K562 (cell line): ENCODE measurements at regions not wholly inside any gene's neighbourhood (a gene's known extent, or its start where the extent isn't known, plus 50 kb on each side); places are given as distances from the start of the nearest gene placed in this dataset.

Experiments
- CBFA2T3 ChIP-seq: fragments of 450-650 bp; IDR thresholded peaks from 2 replicates; pipeline ENCODE4 v1.6.1; 2017
- CREB1 ChIP-seq, 2 experiments: sonication (generic) in 1 of 2; formaldehyde crosslinking in 1 of 2; IDR thresholded peaks; 2 replicates each; pipeline versions ENCODE4 v1.6.1 to v1.8.0; 2012 to 2022; ENCODE audit warnings: inconsistent platforms in 1 of 2, mild to moderate bottlenecking in 1 of 2, missing genetic modification reagents in 1 of 2, moderate library complexity in 1 of 2
- CTCFL ChIP-seq: IDR thresholded peaks from 2 replicates; pipeline ENCODE4 v1.6.1; 2011; ENCODE audit warnings: borderline replicate concordance, low read depth, mild to moderate bottlenecking, moderate library complexity, low read length; ENCODE audit not compliant: insufficient read depth, poor library complexity, severe bottlenecking
- GATAD2A ChIP-seq: fragments of 450-650 bp; IDR thresholded peaks from 2 replicates; pipeline ENCODE4 v1.6.1; 2017
- HOMEZ ChIP-seq: fragments of 250-450 bp; sonication (Bioruptor Pico); IDR thresholded peaks from 2 replicates; pipeline ENCODE4 v1.4.0; 2020; ENCODE audit warnings: mild to moderate bottlenecking, moderate library complexity
- KDM1A ChIP-seq, 2 experiments: fragments of 450-650 bp; IDR thresholded peaks; 2 replicates each; pipeline ENCODE4 v1.6.1; 2016; ENCODE audit warnings: mild to moderate bottlenecking in 2 of 2
- PHF8 ChIP-seq: fragments of 200-600 bp; sonication (generic); IDR thresholded peaks from 2 replicates; pipeline ENCODE4 v1.6.1; 2012; ENCODE audit warnings: mixed run types, mild to moderate bottlenecking, inconsistent platforms, low read length, moderate library complexity, borderline replicate concordance
- PYGO2 ChIP-seq: fragments of 450-650 bp; IDR thresholded peaks from 2 replicates; pipeline ENCODE4 v1.6.1; 2016; ENCODE audit warnings: mild to moderate bottlenecking, missing genetic modification characterization, moderate library complexity, missing compliant biosample characterization
- UBTF ChIP-seq, 2 experiments: IDR thresholded peaks; 2 replicates each; pipeline ENCODE4 v1.6.1; 2012; ENCODE audit warnings: improper control_type of control experiment in 2 of 2, low read depth in 2 of 2, low read length in 2 of 2, borderline replicate concordance in 1 of 2
- ZFP36 ChIP-seq: fragments of 150-350 bp; IDR thresholded peaks from 2 replicates; pipeline ENCODE4 v1.6.1; 2018; ENCODE audit warnings: low read length, low read depth; ENCODE audit not compliant: partially characterized antibody
- ZNF436 ChIP-seq: fragments of 250-450, 450-650 bp; sonication (Bioruptor Pico); formaldehyde crosslinking; IDR thresholded peaks from 2 replicates; pipeline ENCODE4 v1.7.0; 2020; ENCODE audit warnings: mild to moderate bottlenecking
- TF ChIP-seq, protein P1 (sequence below), 2 experiments: fragments of 450-650 bp in 1 of 2; sonication (generic) in 1 of 2; formaldehyde crosslinking in 1 of 2; IDR thresholded peaks in 1 of 2; conservative IDR thresholded peaks in 1 of 2; 2 replicates each; pipeline versions ENCODE4 v1.6.1 to v1.8.1; 2016 to 2023; ENCODE audit warnings: mild to moderate bottlenecking in 2 of 2, moderate library complexity in 2 of 2, inconsistent platforms in 1 of 2, missing genetic modification reagents in 1 of 2
- TF ChIP-seq, protein P2 (sequence below), 3 experiments: IDR thresholded peaks in 2 of 3; conservative IDR thresholded peaks in 1 of 3; 2 replicates each; pipeline ENCODE4 v1.5.1; 2011 to 2012; ENCODE audit warnings: low read length in 3 of 3, mild to moderate bottlenecking in 3 of 3, control low read depth in 2 of 3, improper control_type of control experiment in 1 of 3, inconsistent platforms in 1 of 3, low read depth in 1 of 3, mixed read lengths in 1 of 3, moderate library complexity in 1 of 3; ENCODE audit not compliant: insufficient read depth in 2 of 3

DNA sequence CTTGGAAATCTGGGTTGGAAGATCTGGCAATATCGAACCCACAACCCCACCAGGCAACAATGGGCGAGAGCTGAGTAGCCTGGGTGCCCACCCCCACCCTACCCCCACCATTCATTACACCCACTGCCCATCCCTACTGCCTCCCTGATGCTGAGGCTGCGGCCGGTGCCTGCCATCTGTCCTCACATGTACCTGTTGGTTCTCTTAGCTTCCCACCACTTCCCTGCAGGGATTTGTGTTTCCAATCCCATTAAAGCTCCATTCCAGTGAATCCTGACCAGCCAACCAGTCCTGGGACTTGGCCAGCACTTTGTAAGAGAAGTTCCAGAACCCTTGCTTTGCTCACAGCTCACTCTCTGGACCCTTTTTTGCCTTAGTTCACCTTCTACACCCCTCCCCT is 163.0 kb upstream of the SH3BP4 start:
- TF ChIP-seq, protein P1, sequence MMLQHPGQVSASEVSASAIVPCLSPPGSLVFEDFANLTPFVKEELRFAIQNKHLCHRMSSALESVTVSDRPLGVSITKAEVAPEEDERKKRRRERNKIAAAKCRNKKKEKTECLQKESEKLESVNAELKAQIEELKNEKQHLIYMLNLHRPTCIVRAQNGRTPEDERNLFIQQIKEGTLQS (IDR thresholded peaks at IDR 0.05), result no peak
- TF ChIP-seq, protein P1 (CRISPR knock-in tag; conservative IDR thresholded peaks at IDR 0.05), result no peak
- TF ChIP-seq, protein P2, sequence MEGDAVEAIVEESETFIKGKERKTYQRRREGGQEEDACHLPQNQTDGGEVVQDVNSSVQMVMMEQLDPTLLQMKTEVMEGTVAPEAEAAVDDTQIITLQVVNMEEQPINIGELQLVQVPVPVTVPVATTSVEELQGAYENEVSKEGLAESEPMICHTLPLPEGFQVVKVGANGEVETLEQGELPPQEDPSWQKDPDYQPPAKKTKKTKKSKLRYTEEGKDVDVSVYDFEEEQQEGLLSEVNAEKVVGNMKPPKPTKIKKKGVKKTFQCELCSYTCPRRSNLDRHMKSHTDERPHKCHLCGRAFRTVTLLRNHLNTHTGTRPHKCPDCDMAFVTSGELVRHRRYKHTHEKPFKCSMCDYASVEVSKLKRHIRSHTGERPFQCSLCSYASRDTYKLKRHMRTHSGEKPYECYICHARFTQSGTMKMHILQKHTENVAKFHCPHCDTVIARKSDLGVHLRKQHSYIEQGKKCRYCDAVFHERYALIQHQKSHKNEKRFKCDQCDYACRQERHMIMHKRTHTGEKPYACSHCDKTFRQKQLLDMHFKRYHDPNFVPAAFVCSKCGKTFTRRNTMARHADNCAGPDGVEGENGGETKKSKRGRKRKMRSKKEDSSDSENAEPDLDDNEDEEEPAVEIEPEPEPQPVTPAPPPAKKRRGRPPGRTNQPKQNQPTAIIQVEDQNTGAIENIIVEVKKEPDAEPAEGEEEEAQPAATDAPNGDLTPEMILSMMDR (IDR thresholded peaks at IDR 0.05 in 2 of 3, conservative IDR thresholded peaks at IDR 0.05 in 1 of 3; ENCODE audit: insufficient read depth in 2 of 3, low read depth in 1 of 3, low read length in 3 of 3), result no peak
- TF ChIP-seq ZNF436 (no peak), PHF8 (no peak), CREB1 (IDR thresholded peaks at IDR 0.05) (no peak), CREB1 (CRISPR knock-in tag; IDR thresholded peaks at IDR 0.05) (no peak), HOMEZ (CRISPR knock-in tag) (no peak), KDM1A (IDR thresholded peaks at IDR 0.05) (no peak), CBFA2T3 (no peak), PYGO2 (tag) (no peak), UBTF (IDR thresholded peaks at IDR 0.05; ENCODE audit: borderline replicate concordance in 1 of 2, low read depth in 2 of 2, low read length in 2 of 2) (no peak), CTCFL (no peak), GATAD2A (no peak), ZFP36 (no peak)
